Neuronal stem cell (in vitro differentiated cells): ENCODE measurements at regions not wholly inside any gene's neighbourhood (a gene's known extent, or its start where the extent isn't known, plus 50 kb on each side); places are given as distances from the start of the nearest gene placed in this dataset.

Experiments
- DNase-seq: peaks from one replicate; pipeline ENCODE4 v3.0.0-alpha.2; 2013; ENCODE audit warnings: low spot score
- H2AFZ ChIP-seq: one replicate; pipeline ENCODE4 v1.6.1; 2013; ENCODE audit warnings: mild to moderate bottlenecking, low read length, inconsistent platforms
- H2AK5ac ChIP-seq: 2 replicates; pipeline ENCODE4 v1.6.1; 2013; ENCODE audit warnings: low read depth, mild to moderate bottlenecking, inconsistent platforms, low read length, moderate library complexity, mixed read lengths
- H2BK120ac ChIP-seq: 2 replicates; pipeline ENCODE4 v1.6.1; 2013; ENCODE audit warnings: low read depth, mild to moderate bottlenecking, inconsistent platforms, low read length, moderate library complexity, mixed read lengths
- H2BK12ac ChIP-seq: one replicate; pipeline ENCODE4 v1.6.1; 2013; ENCODE audit warnings: low read length, inconsistent platforms
- H2BK15ac ChIP-seq: 2 replicates; pipeline ENCODE4 v1.6.1; 2013; ENCODE audit warnings: mild to moderate bottlenecking, low read length, inconsistent platforms, mixed read lengths
- H2BK5ac ChIP-seq: one replicate; pipeline ENCODE4 v1.6.1; 2013; ENCODE audit warnings: inconsistent platforms, mild to moderate bottlenecking, low read length, moderate library complexity
- H3K14ac ChIP-seq: one replicate; pipeline ENCODE4 v1.6.1; 2013; ENCODE audit warnings: low read length, inconsistent platforms
- H3K18ac ChIP-seq: 2 replicates; pipeline ENCODE4 v1.6.1; 2013; ENCODE audit warnings: low read length, inconsistent platforms
- H3K23ac ChIP-seq: 2 replicates; pipeline ENCODE4 v1.6.1; 2013; ENCODE audit warnings: low read depth, mild to moderate bottlenecking, mixed read lengths, low read length, inconsistent platforms; ENCODE audit not compliant: poor library complexity
- H3K27ac ChIP-seq: replicated peaks from 3 replicates; pipeline ENCODE4 v1.5.1; 2013; ENCODE audit warnings: low read length, inconsistent platforms
- H3K27me3 ChIP-seq, 3 experiments: 2 replicates each; pipeline ENCODE4 v1.6.1; 2013; ENCODE audit warnings: low read length in 3 of 3, mild to moderate bottlenecking in 2 of 3, inconsistent platforms in 1 of 3, low read depth in 1 of 3, mixed read lengths in 1 of 3, moderate library complexity in 1 of 3; ENCODE audit not compliant: control insufficient read depth in 3 of 3, insufficient read depth in 3 of 3
- H3K36me3 ChIP-seq, 2 donors: replicated peaks in 1 of 2; 2 replicates each; pipeline ENCODE4 v1.6.1; 2013; ENCODE audit warnings: low read length in 2 of 2; ENCODE audit not compliant: control insufficient read depth in 2 of 2, insufficient read depth in 2 of 2
- H3K4ac ChIP-seq: 2 replicates; pipeline ENCODE4 v1.6.1; 2013; ENCODE audit warnings: inconsistent platforms, mild to moderate bottlenecking, low read length, moderate library complexity
- H3K4me1 ChIP-seq, 2 donors: 1 replicate in 1 of 2; 2 replicates in 1 of 2; pipeline ENCODE4 v1.6.1; 2013; ENCODE audit warnings: low read length in 2 of 2, low read depth in 1 of 2; ENCODE audit not compliant: control insufficient read depth in 2 of 2, insufficient read depth in 1 of 2
- H3K4me2 ChIP-seq: one replicate; pipeline ENCODE4 v1.6.1; 2013; ENCODE audit warnings: mild to moderate bottlenecking, low read length, inconsistent platforms; ENCODE audit not compliant: insufficient read depth, poor library complexity, severe bottlenecking
- H3K4me3 ChIP-seq, 2 donors: 2 replicates each; pipeline ENCODE4 v1.5.1; 2013; ENCODE audit warnings: low read length in 2 of 2, mild to moderate bottlenecking in 2 of 2, inconsistent platforms in 1 of 2, moderate library complexity in 1 of 2
- H3K79me1 ChIP-seq: one replicate; pipeline ENCODE4 v1.6.1; 2013; ENCODE audit warnings: low read depth, mild to moderate bottlenecking, inconsistent platforms, low read length, moderate library complexity
- H3K9ac ChIP-seq: one replicate; pipeline ENCODE4 v1.6.1; 2013; ENCODE audit warnings: mild to moderate bottlenecking, low read depth, low read length, inconsistent platforms; ENCODE audit not compliant: poor library complexity
- H3K9me3 ChIP-seq, 2 donors: replicated peaks in 1 of 2; 2 replicates each; pipeline versions ENCODE3 to v1.6.1; 2013; ENCODE audit warnings: low read length in 2 of 2, mild to moderate bottlenecking in 2 of 2, inconsistent platforms in 1 of 2, low read depth in 1 of 2, mixed read lengths in 1 of 2, moderate library complexity in 1 of 2; ENCODE audit not compliant: control insufficient read depth in 2 of 2, insufficient read depth in 1 of 2
- H4K8ac ChIP-seq: one replicate; pipeline ENCODE4 v1.6.1; 2013; ENCODE audit warnings: low read depth, mild to moderate bottlenecking, inconsistent platforms, low read length, moderate library complexity
- H4K91ac ChIP-seq: one replicate; pipeline ENCODE4 v1.6.1; 2013; ENCODE audit warnings: low read length, low read depth, mild to moderate bottlenecking, inconsistent platforms; ENCODE audit not compliant: poor library complexity
- WGBS, 2 donors: extraction: QIAGEN DNeasy Blood & Tissue Kit; methylation state at CpG; one replicate each; pipeline ENCODE4 v1.1.7; 2013; ENCODE audit warnings: missing lambda C conversion rate in 2 of 2, mixed read lengths in 1 of 2; ENCODE audit not compliant: insufficient read length in 2 of 2, insufficient replicate concordance in 1 of 2; ENCODE audit errors: extremely low coverage in 2 of 2; 5-methylcytosine and 5-hydroxymethylcytosine counted together

- no CpG with 5 or more reads among the region's 4 CpGs for WGBS, 2 donors
These were observed 186.6 kb upstream of the INHBA start for GRCh38 chr7:41889472-41889871.

GRCh38 chr7:41889040-41889439 lies 186.2 kb upstream of the INHBA start:
- Histone ChIP-seq H3K9ac (no peak overlapping the region), H3K4ac (no peak overlapping the region), H4K8ac (no peak overlapping the region), H3K36me3 (no peaks in the 10 kb centered on the region), H2BK120ac (no peak overlapping the region), H2BK15ac (no peak overlapping the region), H3K27ac (no peak overlapping the region), H3K9me3 (no peaks in the 10 kb centered on the region), H3K14ac (no peak overlapping the region), H2BK5ac (no peak overlapping the region), H2AFZ (no peak overlapping the region), H3K79me1 (no peaks in the 10 kb centered on the region), H3K4me2 (no peak overlapping the region), H3K18ac (no peak overlapping the region), H3K27me3 (peaks cover 0 to 50% (median 0%) of the 10 kb centered on the region in 3 experiments), H4K91ac (no peak overlapping the region), H2AK5ac (no peak overlapping the region), H2BK12ac (no peak overlapping the region), H3K23ac (no peak overlapping the region), H3K4me1 (no peaks in the 10 kb centered on the region), H3K4me3 (peak overlapping the region in 1 of 2 donors; percentile 30)
- WGBS, 2 donors: no CpG with 5 or more reads among the region's 5 CpGs
- no peak for DNase-seq

More at GRCh38 chr7:41889472-41889871, 186.6 kb upstream of the INHBA start:
- H2BK12ac ChIP-seq: no peak overlapping the region
- DNase-seq: no peak
- no peaks in the 10 kb centered on the region for H3K36me3 ChIP-seq
- H2AFZ ChIP-seq: no peak overlapping the region
- no peak overlapping the region for H3K18ac ChIP-seq
- no peaks in the 10 kb centered on the region for H3K79me1 ChIP-seq
- peak overlapping the region in 1 of 2 donors; percentile 30 for H3K4me3 ChIP-seq
- H3K27me3 ChIP-seq: peaks cover 0 to 50% (median 0%) of the 10 kb centered on the region in 3 experiments
- no peak overlapping the region for H3K4ac ChIP-seq
- no peak overlapping the region for H4K91ac ChIP-seq
- no peak overlapping the region for H3K27ac ChIP-seq
- H3K23ac ChIP-seq: no peak overlapping the region
- no peak overlapping the region for H2BK120ac ChIP-seq
- H2BK15ac ChIP-seq: no peak overlapping the region
- H4K8ac ChIP-seq: no peak overlapping the region
- H3K4me1 ChIP-seq: no peaks in the 10 kb centered on the region
- H3K4me2 ChIP-seq: no peak overlapping the region
- H2AK5ac ChIP-seq: no peak overlapping the region
- H2BK5ac ChIP-seq: no peak overlapping the region
- no peak overlapping the region for H3K9ac ChIP-seq
- H3K14ac ChIP-seq: no peak overlapping the region
- no peaks in the 10 kb centered on the region for H3K9me3 ChIP-seq

GRCh38 chr7:41887416-41887815 lies 184.5 kb upstream of the INHBA start:
- H3K4me1 ChIP-seq: no peaks in the 10 kb centered on the region
- no peak overlapping the region for H4K91ac ChIP-seq
- no peak overlapping the region for H3K4ac ChIP-seq
- no peak overlapping the region for H2AK5ac ChIP-seq
- H3K9ac ChIP-seq: no peak overlapping the region
- H3K4me3 ChIP-seq: no peak overlapping the region
- H2BK15ac ChIP-seq: no peak overlapping the region
- H2BK12ac ChIP-seq: no peak overlapping the region
- no CpG with 5 or more reads among the region's 4 CpGs for WGBS, 2 donors
- H3K18ac ChIP-seq: no peak overlapping the region
- peaks cover 0 to 50% (median 0%) of the 10 kb centered on the region in 3 experiments for H3K27me3 ChIP-seq
- H2AFZ ChIP-seq: no peak overlapping the region
- H2BK120ac ChIP-seq: no peak overlapping the region
- H3K4me2 ChIP-seq: no peak overlapping the region
- H2BK5ac ChIP-seq: no peak overlapping the region
- H3K79me1 ChIP-seq: no peaks in the 10 kb centered on the region
- no peak overlapping the region for H3K14ac ChIP-seq
- DNase-seq: no peak
- no peak overlapping the region for H3K27ac ChIP-seq
- no peaks in the 10 kb centered on the region for H3K9me3 ChIP-seq
- no peak overlapping the region for H3K23ac ChIP-seq
- no peak overlapping the region for H4K8ac ChIP-seq
- no peaks in the 10 kb centered on the region for H3K36me3 ChIP-seq

- Histone ChIP-seq H2AFZ (no peak overlapping the region), H3K4ac (no peak overlapping the region), H3K27ac (no peak overlapping the region), H2BK120ac (no peak overlapping the region), H2BK15ac (no peak overlapping the region), H3K4me1 (no peaks in the 10 kb centered on the region), H2BK12ac (no peak overlapping the region), H3K9me3 (no peaks in the 10 kb centered on the region), H2AK5ac (no peak overlapping the region), H3K18ac (no peak overlapping the region), H3K14ac (no peak overlapping the region), H4K8ac (no peak overlapping the region), H3K36me3 (no peaks in the 10 kb centered on the region), H3K9ac (no peak overlapping the region), H3K27me3 (peaks cover 0 to 50% (median 0%) of the 10 kb centered on the region in 3 experiments), H4K91ac (no peak overlapping the region), H3K4me2 (no peak overlapping the region), H3K23ac (no peak overlapping the region), H2BK5ac (no peak overlapping the region), H3K4me3 (no peak overlapping the region), H3K79me1 (no peaks in the 10 kb centered on the region)
- WGBS, 2 donors: no CpG with 5 or more reads among the region's 5 CpGs
- no peak for DNase-seq
These were observed 184.0 kb upstream of the INHBA start for GRCh38 chr7:41886901-41887311.
